Right lobe of liver (tissue), 4 donors: ENCODE measurements at regions not wholly inside any gene's neighbourhood (a gene's known extent, or its start where the extent isn't known, plus 50 kb on each side); places are given as distances from the start of the nearest gene placed in this dataset.

Experiments used
- CTCF ChIP-seq, 4 donors: fragments of 200-600 bp in 3 of 4; fragments of 450-650 bp in 1 of 4; IDR thresholded peaks; one replicate each; pipeline versions ENCODE4 v1.5.1 to v1.8.0; 2016 to 2022; ENCODE audit warnings: antibody characterized with exemption in 4 of 4, mild to moderate bottlenecking in 2 of 4
- POLR2A ChIP-seq: fragments of 450-650 bp; IDR thresholded peaks from one replicate; pipeline ENCODE4 v1.6.1; 2017; ENCODE audit warnings: antibody characterized with exemption, mild to moderate bottlenecking
- donor health status: DM: no; HTN: no; CAD: no.
- donor health status: DM: no; HTN: no; CAD: no.
- donor health status: DM: no; HTN: yes; CAD: no.

- TF ChIP-seq POLR2A (no peak), CTCF (IDR thresholded peaks at IDR 0.05) (no peak)
These were observed 108.0 kb upstream of the TBC1D5 start for GRCh38 chr3:17850448-17850847.
